Right lobe of liver (tissue), 4 donors: ENCODE measurements at regions not wholly inside any gene's neighbourhood (a gene's known extent, or its start where the extent isn't known, plus 50 kb on each side); places are given as distances from the start of the nearest gene placed in this dataset.

Source experiments
- CTCF ChIP-seq, 4 donors: fragments of 200-600 bp in 3 of 4; fragments of 450-650 bp in 1 of 4; IDR thresholded peaks; one replicate each; pipeline versions ENCODE4 v1.5.1 to v1.8.0; 2016 to 2022; ENCODE audit warnings: antibody characterized with exemption in 4 of 4, mild to moderate bottlenecking in 2 of 4
- POLR2A ChIP-seq: fragments of 450-650 bp; IDR thresholded peaks from one replicate; pipeline ENCODE4 v1.6.1; 2017; ENCODE audit warnings: antibody characterized with exemption, mild to moderate bottlenecking
- donor health status: DM: no; HTN: no; CAD: no.
- donor health status: DM: no; HTN: no; CAD: no.
- donor health status: DM: no; HTN: yes; CAD: no.

- TF ChIP-seq CTCF (IDR thresholded peaks at IDR 0.05): no peak
- no peak for TF ChIP-seq POLR2A
Observed at GRCh38 chr4:159770969-159771368, 668.1 kb downstream of the RAPGEF2 start.
